ENCODE measurements at regions not wholly inside any gene's neighbourhood (a gene's known extent, or its start where the extent isn't known, plus 50 kb on each side); places are given as distances from the start of the nearest gene placed in this dataset.
"Not testable (repeated sequence)": the region's sequence is repeated elsewhere in the genome, so short reads cannot be mapped to it uniquely, and the experiment has no call there.

DNA sequence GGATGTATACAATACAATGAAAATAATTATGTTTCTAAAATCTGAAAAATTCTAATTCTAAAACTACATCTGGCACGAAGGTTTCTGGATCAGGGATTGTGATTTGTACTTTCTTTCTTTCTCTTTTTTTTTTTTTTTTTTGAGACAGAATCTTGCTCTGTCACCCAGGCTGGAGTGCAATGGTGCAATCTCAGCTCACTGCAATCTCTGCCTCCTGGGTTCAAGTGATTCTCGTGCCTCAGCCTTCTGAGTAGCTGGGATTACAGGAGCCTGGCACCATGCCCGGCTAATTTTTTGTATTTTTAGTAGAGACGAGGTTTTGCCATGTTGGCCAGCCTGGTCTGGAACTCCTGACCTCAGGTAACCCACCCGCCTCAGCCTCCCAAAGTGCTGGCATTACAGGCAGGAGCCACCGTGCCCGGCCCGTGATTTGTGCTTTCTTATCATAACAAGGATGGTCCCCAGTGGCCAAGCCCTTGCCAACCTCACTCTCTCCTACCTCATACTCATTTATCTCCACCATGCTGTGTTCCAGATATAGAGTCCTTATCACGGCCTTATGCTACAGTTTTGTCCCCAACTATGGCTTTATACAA lies 279.9 kb downstream of the QDPR start:
- DNase-seq: not testable (repeated sequence)

DNA sequence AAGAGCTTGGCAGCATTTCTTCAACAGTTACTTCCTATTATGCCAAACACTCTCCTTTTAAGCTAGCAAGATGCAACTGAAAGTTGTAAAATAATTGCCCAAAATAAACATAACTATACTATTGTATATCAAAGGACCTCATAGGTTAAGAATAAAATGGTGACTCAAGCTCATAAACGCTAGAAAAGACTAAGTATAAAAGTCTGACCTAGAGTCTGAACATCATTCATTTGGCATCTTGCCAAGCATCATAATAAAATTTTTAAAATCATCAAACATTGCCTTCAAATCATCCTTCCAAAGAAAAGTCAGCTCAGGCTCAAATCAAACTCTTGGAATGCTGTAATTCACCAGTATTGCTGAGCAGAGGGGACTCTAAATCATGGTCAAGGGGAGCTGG lies 281.2 kb downstream of the QDPR start:
- DNase-seq: no peak

DNA sequence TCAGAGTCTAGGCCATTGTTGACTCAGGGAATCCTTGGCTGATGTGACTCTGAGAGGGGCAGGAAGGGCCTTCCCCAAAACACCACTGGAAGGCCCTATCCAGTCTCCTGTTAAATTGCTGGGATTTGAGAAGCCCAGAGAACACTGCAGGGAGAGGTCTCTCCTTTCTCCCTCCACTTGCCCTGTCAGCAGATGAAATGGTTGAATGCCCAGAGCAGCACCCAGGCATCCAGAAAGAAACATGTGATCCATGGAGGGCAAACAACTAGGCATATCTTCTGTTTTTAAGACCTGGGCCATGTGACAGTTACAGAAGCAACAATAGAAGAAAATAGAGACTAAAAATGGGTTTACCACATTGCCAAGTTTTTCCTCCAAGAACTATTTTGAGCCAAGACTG lies 291.1 kb downstream of the QDPR start:
- no peak for DNase-seq

DNA sequence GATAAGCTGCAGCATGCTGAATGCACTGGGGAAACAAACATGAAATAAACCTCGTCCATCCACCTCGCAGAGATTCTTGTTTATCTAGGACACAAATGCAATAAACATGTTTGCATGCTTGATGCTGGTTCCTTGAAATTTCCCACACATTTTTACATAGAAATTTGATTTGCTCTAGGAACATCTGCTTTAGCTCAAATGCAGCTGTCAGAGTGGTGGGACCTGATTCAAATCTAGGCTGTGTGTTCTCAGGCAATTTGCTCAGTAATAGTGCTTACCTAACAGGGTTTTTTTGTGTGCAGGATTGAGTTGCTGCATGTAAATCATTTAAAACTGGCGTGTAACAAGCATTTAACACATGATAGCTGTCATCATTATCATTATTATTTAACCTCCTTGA lies 293.1 kb downstream of the QDPR start:
- DNase-seq: no peak

DNA sequence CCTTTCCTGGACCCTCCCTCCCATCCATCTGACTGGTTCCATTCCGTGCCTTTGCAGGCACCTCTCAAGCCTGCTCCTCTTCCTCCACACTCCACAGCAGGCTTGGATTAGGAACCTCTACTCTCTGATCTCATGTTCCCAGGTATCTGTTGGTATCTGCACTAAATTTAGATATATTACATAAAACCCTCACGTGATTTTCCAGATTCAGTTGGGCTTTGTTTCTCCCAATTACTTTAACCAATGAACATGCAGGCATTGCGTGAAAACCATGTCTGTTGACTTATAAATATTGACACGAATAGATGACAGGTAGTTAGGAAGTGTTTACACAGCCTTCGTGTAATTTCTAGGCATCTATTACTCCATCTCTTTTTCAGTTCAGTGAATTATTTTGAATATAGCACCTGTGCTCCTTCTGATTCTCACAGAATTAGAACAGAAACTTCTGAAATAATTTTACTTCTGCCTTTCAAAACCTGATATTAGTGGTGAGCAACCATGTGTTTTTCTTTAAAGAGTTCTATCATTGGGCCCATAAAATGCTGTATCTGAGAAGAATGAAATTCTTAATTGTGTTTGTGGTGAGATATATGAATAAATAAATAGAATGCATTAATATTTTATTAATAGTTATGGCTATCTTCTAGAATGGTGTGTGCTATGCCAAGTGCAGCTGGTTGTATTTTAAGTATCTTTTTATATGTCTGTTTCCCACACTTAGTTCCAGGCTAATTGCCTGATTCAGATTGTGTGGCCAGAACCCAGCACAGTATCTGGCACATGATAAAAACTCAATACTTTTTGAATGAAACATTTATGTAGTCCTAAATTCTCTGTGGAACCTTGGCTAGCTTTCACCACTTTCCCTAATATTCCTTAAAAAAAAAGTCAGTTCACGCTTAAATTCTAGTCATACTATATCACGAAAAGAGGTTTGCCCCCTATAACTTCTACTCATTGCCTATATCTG lies 304.8 kb downstream of the QDPR start:
- no peak for DNase-seq

DNA sequence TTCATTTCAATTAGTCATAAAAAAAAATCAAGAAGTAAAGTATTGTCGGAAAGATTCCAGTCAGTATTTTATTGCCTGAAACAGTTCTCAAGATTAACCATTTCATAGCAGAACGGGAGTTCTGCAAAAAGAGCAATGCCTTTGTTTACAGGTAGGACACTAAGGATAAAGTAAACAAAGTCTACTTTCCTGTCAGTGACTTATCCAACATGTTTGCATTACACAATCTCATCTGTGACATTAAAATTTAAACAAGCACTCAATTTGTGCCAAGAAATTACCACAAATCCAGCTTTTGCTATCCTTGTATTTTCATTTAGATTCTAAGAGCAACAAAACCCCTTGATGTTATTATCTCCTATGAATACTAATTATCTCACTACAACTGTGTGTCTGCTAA lies 306.5 kb upstream of the LDB2 start:
- no peak for DNase-seq

DNA sequence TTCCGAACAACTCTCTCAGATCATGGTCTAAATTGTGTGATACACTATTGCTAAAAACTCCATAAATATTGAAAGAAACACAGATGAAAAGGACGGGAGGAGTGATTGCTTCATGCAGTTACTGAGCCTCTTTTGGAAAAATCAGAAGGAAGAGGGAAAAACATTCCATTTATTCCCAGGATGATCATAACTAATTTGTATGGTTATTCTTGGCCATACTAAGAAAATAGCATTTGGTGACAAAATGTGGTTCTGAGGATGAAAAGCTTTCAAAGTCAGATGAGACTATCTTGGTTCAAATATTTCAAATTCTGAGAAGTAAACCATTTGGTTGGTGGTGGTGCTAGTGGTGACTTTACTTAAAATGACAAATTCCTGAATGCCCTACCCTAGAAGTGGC lies 305.4 kb upstream of the LDB2 start:
- DNase-seq: no peak

DNA sequence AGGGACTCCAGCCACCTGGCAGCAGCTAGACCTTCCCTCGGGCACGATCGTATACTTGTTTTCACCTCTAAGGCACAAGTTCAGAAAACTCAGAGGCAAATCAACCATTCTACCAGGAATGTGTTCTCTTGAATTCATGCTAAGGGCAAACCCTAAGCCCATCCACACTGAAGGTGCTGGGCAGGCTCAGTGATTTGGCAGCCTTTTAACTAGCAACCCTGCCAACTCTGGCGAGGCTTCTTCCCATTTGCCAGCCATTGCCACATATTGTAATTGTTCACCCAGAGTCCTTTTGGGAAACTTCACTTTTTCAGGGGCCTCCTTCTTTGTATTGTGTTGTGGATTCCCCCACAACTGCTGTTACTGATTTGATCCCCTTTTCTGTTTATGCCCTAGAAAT lies 298.6 kb upstream of the LDB2 start:
- no peak for DNase-seq

DNA sequence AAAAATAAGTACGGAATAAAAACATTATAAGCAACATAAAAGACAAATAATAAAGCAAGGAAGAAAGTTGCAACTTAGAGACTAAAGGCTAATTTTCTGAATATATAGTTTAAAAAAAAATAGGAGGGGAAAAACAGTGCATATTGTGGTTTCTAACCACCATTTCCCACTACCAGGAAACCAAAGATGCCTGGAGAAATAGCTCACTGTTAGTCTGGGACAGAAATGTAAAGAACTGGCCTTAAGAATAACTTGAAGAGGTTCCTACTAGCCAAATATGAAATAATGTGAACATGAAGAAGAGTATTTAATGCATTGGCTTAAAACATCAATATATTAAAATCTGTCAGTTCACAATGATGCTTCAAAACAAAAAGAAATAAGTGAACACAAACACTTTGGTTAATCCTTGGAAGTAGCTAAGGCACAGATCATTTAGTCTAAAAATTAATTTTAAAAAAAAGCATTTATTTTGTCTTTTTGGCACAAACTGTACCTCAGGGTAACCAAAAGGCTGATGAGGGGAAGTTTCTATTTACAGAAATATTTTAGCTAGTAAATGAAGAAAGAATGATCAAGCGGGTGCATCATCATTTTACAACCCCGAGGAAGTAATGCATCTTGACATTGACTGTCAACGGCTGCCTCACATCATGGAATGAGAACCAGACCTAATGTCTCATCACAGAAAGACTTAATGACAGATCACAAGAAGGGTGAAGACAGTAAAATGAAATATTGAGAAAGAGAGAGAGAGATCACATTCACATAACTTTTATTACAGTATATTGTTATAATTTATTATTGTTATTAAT lies 297.2 kb upstream of the LDB2 start:
- DNase-seq: no peak

DNA sequence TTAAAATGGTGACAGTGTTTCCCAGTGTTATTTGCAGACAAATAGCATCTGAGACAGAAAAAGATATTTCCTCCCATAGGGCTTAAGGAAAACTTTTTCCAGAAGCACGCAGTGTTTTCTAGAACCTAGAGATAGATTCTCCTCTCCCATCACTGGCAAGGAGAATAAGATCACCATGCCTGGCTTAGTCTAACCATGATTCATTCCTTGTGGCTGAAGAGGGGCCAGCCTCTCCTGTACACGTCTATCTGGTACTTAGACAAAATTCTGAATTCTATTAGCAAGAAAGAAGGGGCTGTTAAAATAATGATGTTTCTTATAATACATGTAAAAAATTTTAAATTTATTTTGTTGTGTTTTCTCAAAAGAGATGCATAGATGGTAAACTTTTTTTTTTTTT lies 296.1 kb upstream of the LDB2 start:
- no peak for DNase-seq

DNA sequence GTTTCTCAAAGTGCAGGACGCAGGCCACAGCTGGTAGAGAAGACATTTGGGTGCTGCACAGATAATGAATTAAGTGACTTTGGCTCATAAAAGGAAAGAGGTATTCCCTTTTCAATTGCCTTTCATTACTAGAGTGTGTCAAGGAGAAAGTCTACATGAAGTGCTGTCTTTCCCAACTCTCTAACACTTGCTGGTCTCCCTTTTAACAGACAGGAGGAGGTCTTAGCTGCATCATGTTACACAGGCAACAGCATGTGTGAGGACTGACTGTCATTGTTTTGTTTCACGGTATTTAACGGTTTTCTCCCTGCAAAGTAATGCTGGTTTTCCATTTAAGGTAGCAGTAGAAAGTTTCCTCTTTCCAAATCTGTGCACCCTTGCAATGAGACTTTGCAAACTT lies 291.3 kb upstream of the LDB2 start:
- DNase-seq: no peak

DNA sequence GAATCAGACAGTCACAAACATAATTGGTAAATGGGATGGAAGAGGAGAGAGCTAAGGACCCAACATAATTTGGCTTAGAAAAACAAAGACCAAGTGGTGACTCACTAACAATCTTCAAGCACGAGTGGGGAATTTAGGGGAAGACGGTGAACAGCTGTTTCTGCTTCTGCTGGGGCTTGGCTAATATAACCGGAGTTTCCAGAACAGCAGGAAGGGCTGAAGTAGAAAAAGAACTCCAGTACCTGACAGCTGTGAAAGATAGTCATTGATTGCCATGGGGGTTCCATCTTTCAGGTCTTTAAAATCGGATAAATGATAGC lies 290.9 kb upstream of the LDB2 start:
- DNase-seq: no peak

DNA sequence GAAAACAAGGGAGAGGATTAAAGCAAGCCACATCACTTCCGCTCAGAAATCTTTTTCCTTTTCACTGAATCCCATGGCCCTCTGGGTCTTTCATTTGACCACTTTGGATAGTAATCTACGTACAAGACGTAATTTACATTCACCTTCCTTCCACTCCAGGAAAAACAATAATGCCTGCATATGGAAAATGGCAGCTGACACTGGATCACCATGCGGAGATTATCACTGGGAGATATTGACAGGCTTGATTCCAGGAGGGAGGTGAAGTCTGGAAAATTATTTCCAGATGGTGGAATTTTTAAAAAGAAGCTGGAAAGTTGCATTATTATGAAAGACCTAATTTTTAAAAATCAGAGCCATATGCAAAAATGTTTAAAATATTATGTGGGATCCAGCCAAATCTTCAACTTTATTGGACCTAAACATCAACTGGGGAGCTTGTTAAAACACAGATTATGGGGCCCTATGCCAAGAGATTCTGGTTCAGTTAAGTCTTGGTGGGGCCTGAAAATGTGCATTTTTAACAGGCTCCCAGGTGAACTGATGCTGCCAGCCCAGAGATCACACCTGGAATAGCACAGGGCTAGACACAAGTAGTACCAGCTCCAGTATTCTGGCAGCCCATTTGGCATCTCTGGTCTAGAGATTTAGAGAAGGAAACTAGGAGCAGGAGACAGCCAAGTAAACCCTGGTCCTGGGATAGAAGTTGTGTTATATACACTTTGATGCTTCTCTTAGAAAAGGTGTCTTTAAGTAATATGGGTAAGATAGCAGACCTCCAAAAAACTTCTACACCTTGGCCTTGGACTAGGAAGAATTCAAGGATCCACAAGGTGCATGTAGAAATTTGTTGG lies 290.3 kb upstream of the LDB2 start:
- DNase-seq: no peak

DNA sequence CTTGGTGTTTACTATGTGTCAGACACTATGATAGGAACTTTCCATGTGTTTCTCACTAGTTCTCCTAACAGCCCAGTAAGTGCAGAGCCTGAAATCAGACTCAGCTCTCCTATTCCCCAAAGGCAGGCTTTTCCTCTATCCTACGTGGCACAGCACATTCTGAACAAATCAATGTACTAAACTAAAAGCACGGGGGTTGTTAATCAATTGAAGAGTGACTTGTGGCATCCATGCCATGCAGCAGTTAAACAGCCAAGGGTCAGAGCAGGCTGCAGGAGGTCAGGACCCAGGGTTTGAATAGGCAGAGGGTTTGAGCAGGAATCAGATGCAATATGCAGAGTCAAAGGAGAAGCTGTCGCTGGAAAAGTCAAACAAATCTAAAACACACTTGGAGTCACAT lies 289.7 kb upstream of the LDB2 start:
- DNase-seq: no peak

DNA sequence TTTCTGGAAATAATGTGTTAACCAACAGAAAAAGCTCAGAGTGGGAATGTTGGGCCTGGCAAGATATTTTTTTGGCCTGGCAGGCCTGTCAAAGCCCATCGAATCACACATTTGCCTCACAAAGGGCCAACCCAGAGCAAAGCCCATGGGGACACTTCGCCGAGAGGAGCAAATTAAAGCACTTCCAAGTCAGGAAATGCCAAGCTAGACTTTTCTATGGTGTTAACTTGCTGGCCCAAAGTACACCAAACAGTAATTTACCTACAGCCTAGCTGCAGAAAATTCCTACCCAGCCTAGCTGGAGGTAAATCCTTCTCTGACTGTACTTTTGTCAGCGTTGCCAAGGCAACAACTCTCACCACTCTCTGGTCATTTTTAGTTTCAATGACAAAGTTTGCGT lies 288.6 kb upstream of the LDB2 start:
- no peak for DNase-seq

DNA sequence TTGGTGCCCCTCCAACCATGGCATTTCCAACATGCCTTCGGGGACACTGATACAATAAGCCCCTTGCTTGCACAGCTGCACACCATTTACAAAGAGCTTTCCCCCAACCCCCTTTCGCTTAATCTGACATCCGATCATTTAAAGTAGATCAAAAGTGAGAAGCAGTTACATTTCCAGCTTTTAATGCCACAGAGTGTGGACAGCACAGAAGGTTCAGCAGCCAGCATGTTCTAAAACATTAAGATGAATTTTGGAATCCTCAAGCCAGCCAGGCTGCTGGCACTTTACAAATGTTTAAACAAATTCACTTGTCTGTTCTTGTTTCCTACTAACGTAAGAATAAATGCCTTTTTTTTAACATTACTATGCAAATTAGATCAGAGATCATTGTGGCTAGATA lies 284.4 kb upstream of the LDB2 start:
- no peak for DNase-seq

DNA sequence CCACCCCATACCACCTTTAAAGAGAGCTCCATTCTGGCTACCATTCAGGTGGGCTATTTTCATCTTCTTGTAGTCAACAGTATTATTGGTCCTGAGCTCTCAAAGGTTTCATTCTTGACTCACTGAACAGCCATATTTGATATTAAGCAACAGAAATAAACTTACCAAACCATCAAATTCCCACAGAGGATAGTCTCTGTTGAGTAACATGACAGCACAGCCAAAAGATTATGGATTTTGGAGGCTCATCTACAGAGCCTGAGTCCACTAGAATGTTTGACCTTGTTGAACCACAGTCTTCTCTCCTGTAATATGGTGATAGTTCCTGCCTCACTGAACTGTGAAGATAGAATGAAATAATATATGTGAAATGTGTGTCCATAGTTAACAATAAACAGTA lies 276.3 kb upstream of the LDB2 start:
- DNase-seq: no peak

DNA sequence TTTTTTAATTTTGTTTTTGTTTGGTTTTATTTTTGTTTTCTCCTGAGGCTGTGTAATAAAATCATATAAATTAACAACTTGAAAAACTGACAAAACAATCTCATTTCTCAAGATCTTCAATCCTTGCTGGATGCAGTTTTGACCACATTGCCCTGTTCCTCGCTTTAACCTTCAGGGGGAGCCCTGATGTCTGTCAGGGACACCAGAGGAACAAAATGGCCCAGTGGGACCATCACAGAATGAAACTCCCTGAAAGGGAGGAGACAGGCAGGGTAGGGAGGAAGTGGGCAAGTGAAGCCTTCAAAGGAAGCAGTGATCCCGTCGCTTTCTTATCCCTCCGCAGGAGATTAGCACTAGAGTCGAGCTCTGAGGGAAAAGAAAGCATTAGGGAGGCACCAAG lies 274.9 kb upstream of the LDB2 start:
- DNase-seq: no peak

DNA sequence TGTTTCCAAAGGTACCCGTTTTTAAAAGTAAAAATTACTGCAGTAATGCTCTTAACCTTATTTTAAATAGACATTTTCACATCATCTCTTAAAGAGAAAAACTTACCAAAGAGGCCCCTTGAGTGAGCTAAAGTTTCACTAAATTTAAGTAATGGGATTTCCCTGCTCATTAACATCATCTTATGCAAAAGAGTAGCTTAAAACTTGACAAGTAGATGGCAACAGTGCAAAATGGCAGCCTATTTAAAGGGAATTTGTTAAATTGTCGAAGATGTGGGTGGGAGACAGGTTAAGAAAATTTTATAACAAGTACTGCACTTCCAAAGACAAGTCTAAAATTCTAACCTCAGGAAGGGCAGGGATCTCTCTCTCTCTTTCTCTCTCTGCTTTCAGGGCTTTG lies 271.7 kb upstream of the LDB2 start:
- DNase-seq: no peak

DNA sequence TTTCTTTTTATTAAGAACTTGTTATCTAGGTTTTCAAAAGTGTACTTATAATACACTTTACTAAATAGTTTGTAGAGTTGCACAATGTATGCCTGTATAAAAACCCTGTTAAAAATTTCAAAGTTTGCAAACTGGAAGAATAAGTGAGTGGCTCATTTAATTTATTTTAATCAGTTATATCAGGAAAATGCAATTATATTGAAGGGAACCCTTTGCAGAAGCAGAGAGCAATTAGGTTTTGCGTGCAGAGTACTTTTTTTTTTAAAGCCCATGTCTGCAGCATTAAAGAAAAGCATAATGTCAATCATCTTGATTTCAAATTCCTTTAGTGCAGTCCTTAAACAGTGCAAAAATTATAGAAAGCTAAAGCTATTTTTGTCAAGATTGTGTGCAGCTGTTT lies 271.3 kb upstream of the LDB2 start:
- DNase-seq: no peak

DNA sequence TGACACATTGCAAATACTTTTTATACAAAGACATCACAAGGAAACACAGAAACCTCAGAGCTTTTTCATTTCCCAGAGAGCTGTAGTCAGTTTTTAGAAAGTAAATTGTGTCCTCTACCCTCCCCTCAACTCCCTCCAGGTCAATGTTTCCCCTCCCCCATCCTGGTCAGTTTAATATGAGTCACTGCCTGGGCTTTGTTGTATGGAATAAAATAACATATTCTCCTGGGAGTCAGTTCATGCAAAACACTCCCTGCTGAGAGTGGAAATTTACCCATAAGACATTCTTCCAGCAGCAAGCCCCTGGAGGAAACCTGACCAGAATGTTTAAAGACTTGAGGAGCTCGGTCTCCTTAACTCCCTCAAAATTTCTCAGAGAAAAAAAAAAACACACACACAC lies 270.1 kb upstream of the LDB2 start:
- no peak for DNase-seq

DNA sequence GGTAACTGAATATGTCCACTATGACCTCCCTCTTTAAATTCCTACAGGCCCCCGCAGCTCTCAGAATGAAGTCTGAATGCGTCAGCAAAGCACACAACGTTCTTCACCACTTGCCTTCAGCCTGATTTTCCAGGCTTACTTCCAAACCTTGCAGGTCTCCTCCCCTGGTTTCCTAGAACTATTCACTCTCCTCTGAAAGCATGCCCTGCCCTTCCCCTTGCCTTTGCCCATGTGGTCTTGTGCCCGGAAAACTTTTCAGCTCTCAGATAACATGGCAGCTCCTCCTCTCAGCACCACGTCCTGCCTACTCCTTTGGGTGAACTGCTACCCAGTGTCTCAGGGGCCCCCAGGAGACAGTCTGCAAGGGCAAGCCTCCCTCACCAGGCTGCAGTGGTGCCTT lies 268.5 kb upstream of the LDB2 start:
- no peak for DNase-seq

DNA sequence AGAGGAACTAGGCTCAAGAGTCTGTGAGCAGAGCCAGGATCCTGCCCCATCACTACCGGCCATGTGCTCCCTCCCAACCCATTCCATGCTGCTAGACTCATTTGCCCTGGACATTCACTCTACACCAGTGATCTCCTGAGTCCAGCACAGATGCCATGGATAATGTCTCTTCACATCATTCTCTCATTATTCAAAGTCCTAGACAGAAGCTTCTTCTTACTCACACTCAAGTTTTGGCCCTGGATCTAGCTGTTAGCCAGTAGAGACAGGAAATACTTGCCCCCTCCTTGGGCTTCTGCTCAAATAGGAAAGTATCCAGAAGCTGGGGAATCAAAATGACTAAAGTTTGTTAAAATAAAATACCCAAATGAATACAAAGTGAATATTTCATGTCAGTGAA lies 266.8 kb upstream of the LDB2 start:
- no peak for DNase-seq
